SU-DHL-6 (cell line): ENCODE measurements at regions not wholly inside any gene's neighbourhood (a gene's known extent, or its start where the extent isn't known, plus 50 kb on each side); places are given as distances from the start of the nearest gene placed in this dataset.

Source experiments
- H2AFZ ChIP-seq: fragments of 200-600 bp; sonication (generic); 2 replicates; pipeline ENCODE4 v1.6.1; 2014; ENCODE audit warnings: low read depth, mild to moderate bottlenecking, moderate library complexity, mixed read lengths, antibody characterized with exemption, low read length; ENCODE audit not compliant: severe bottlenecking
- H3F3A ChIP-seq: fragments of 200-600 bp; shearing (Covaris generic); 2 replicates; pipeline ENCODE4 v1.6.0; 2016; ENCODE audit warnings: antibody characterized with exemption, mild to moderate bottlenecking; ENCODE audit not compliant: insufficient read depth
- H3K27ac ChIP-seq: fragments of 200-600 bp; sonication (generic); 2 replicates; pipeline ENCODE4 v1.5.1; 2016; ENCODE audit warnings: low read depth, mild to moderate bottlenecking, low read length, moderate library complexity, mixed read lengths
- H3K27me3 ChIP-seq: fragments of 200-600 bp; sonication (generic), shearing (Covaris generic); 2 replicates; pipeline ENCODE4 v1.6.0; 2014; ENCODE audit warnings: mild to moderate bottlenecking, low read length
- H3K36me3 ChIP-seq: fragments of 200-600 bp; sonication (generic); 2 replicates; pipeline ENCODE4 v1.6.1; 2014; ENCODE audit warnings: mild to moderate bottlenecking, low read length, mixed read lengths
- H3K4me2 ChIP-seq: fragments of 300-600, 200-600 bp; shearing (Covaris generic), sonication (generic); 2 replicates; pipeline ENCODE4 v1.6.0; 2014; ENCODE audit warnings: low read length, low read depth, mild to moderate bottlenecking; ENCODE audit not compliant: poor library complexity, severe bottlenecking
- H3K4me3 ChIP-seq: fragments of 200-600 bp; sonication (generic); 2 replicates; pipeline ENCODE4 v1.5.1; 2014; ENCODE audit warnings: antibody characterized with exemption, low read length, mild to moderate bottlenecking, mixed read lengths; ENCODE audit not compliant: insufficient read depth, poor library complexity, severe bottlenecking
- H3K79me2 ChIP-seq: fragments of 200-600 bp; sonication (generic); 2 replicates; pipeline ENCODE4 v1.6.1; 2014; ENCODE audit warnings: mild to moderate bottlenecking, low read length, moderate library complexity; ENCODE audit not compliant: insufficient read depth
- H3K9ac ChIP-seq: fragments of 200-600 bp; sonication (generic); 2 replicates; pipeline ENCODE4 v1.7.0; 2014; ENCODE audit warnings: mild to moderate bottlenecking, low read length
- H3K9me2 ChIP-seq: fragments of 200-600 bp; sonication (generic); replicated peaks from 2 replicates; pipeline ENCODE4 v1.6.1; 2014; ENCODE audit warnings: low read length; ENCODE audit not compliant: insufficient read depth
- H3K9me3 ChIP-seq: fragments of 200-600 bp; sonication (generic); 2 replicates; pipeline ENCODE4 v1.6.1; 2014; ENCODE audit warnings: low read length, mixed read lengths; ENCODE audit not compliant: insufficient read depth
- H4K20me1 ChIP-seq: fragments of 200-600 bp; sonication (generic); 2 replicates; pipeline ENCODE4 v1.6.1; 2014; ENCODE audit warnings: low read depth, mild to moderate bottlenecking, antibody characterized with exemption, low read length, moderate library complexity, mixed read lengths
- EZH2phosphoT487 ChIP-seq: fragments of 200-600 bp; sonication (generic), shearing (Covaris generic); conservative IDR thresholded peaks from 2 replicates; pipeline ENCODE4 v1.6.1; 2018; ENCODE audit warnings: mild to moderate bottlenecking, antibody characterized with exemption, low read length, moderate library complexity, mixed read lengths
- TF ChIP-seq, protein P1 (sequence below): fragments of 200-600 bp; sonication (generic); IDR thresholded peaks from one replicate; pipeline ENCODE4 v1.5.1; 2017; ENCODE audit warnings: antibody characterized with exemption, mild to moderate bottlenecking, low read length, moderate library complexity; ENCODE audit not compliant: insufficient read depth, poor library complexity, severe bottlenecking

GRCh38 chr11:81129618-81130017 lies 1604.0 kb downstream of the FAM181B start:
- Histone ChIP-seq H3K4me3 (no peak overlapping the region), H2AFZ (no peak overlapping the region), H3K9me2 (no peaks in the 10 kb centered on the region), H3F3A (no peaks in the 10 kb centered on the region), H4K20me1 (no peaks in the 10 kb centered on the region), H3K4me2 (no peak overlapping the region), H3K9ac (no peak overlapping the region), H3K36me3 (no peaks in the 10 kb centered on the region), H3K27ac (no peak overlapping the region), H3K79me2 (no peaks in the 10 kb centered on the region), H3K9me3 (no peaks in the 10 kb centered on the region), H3K27me3 (no peaks in the 10 kb centered on the region)
- no peak for TF ChIP-seq EZH2phosphoT487
- TF ChIP-seq, protein P1, sequence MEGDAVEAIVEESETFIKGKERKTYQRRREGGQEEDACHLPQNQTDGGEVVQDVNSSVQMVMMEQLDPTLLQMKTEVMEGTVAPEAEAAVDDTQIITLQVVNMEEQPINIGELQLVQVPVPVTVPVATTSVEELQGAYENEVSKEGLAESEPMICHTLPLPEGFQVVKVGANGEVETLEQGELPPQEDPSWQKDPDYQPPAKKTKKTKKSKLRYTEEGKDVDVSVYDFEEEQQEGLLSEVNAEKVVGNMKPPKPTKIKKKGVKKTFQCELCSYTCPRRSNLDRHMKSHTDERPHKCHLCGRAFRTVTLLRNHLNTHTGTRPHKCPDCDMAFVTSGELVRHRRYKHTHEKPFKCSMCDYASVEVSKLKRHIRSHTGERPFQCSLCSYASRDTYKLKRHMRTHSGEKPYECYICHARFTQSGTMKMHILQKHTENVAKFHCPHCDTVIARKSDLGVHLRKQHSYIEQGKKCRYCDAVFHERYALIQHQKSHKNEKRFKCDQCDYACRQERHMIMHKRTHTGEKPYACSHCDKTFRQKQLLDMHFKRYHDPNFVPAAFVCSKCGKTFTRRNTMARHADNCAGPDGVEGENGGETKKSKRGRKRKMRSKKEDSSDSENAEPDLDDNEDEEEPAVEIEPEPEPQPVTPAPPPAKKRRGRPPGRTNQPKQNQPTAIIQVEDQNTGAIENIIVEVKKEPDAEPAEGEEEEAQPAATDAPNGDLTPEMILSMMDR, result no peak

DNA sequence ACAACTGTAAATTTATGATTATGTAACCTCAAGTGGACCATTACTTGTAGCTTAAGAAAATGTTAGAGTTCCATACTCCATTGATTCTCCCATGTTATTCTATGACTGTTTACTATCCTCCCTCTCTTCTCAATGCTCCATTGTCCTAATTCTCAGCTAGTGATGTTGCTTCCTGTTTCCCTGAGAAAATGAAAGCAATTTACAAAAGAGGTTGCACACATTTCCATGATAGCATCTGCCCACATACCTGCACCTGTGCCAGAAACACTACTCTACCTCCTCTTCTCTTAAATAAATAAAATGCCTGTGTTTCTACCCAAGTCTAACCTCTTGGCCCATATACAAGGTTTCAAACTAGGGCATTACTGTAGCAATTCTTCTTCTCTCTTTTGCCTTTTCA lies 1620.9 kb downstream of the FAM181B start:
- Histone ChIP-seq H3K4me3 (no peak overlapping the region), H3K9me3 (no peaks in the 10 kb centered on the region), H4K20me1 (no peaks in the 10 kb centered on the region), H3F3A (no peaks in the 10 kb centered on the region), H3K4me2 (no peak overlapping the region), H3K79me2 (no peaks in the 10 kb centered on the region), H3K9me2 (no peaks in the 10 kb centered on the region), H3K9ac (no peak overlapping the region), H2AFZ (no peak overlapping the region), H3K27me3 (no peaks in the 10 kb centered on the region), H3K36me3 (no peaks in the 10 kb centered on the region), H3K27ac (no peak overlapping the region)
- TF ChIP-seq, protein P1, result no peak
- no peak for TF ChIP-seq EZH2phosphoT487

DNA sequence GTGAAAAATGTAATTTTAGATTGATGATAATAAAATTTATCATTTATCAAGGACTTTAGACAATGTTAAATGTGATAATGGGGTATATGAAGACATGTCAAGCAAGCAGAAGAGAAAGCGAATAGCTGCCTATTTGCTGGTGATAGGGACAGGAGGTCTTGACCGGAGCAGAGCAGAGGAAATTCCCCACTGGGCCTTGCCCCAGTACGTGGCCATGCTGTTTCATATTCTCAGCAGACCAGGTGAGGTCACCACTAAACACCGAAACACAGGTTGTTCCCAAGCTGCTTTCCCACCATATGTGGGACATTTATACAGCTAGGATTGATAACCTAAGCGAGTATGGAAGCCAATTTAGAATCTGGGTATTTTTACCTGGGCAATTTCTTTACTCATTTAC lies 1629.6 kb downstream of the FAM181B start:
- no peaks in the 10 kb centered on the region for H3K9me3 ChIP-seq

More for the DNA sequence above, 1629.6 kb downstream of the FAM181B start:
- Histone ChIP-seq H2AFZ (no peak overlapping the region), H3K9me2 (no peaks in the 10 kb centered on the region), H4K20me1 (no peaks in the 10 kb centered on the region), H3K4me3 (no peak overlapping the region), H3K9ac (no peak overlapping the region), H3K4me2 (no peak overlapping the region), H3K27me3 (no peaks in the 10 kb centered on the region), H3K79me2 (no peaks in the 10 kb centered on the region), H3K36me3 (no peaks in the 10 kb centered on the region), H3F3A (no peaks in the 10 kb centered on the region), H3K27ac (no peak overlapping the region)
- no peak for TF ChIP-seq EZH2phosphoT487
- TF ChIP-seq, protein P1, result no peak
